Suprapubic skin (tissue), 4 donors: ENCODE measurements at regions not wholly inside any gene's neighbourhood (a gene's known extent, or its start where the extent isn't known, plus 50 kb on each side); places are given as distances from the start of the nearest gene placed in this dataset.

ENCODE experiments used
- DNase-seq, 2 donors: peaks; one replicate each; pipeline ENCODE4 v3.0.0-alpha.2; 2019; ENCODE audit warnings: low spot score in 2 of 2
- H3K27ac ChIP-seq: fragments of 200-600 bp; sonication (generic); one replicate; pipeline ENCODE4 v1.5.1; 2019
- H3K27me3 ChIP-seq: fragments of 200-600 bp; sonication (generic); one replicate; pipeline ENCODE4 v1.5.1; 2019
- H3K36me3 ChIP-seq: fragments of 200-600 bp; sonication (generic); one replicate; pipeline ENCODE4 v1.5.1; 2019
- H3K4me1 ChIP-seq: fragments of 200-600 bp; sonication (generic); one replicate; pipeline ENCODE4 v1.5.1; 2019
- H3K4me3 ChIP-seq: fragments of 200-600 bp; sonication (generic); one replicate; pipeline ENCODE4 v1.5.1; 2019; ENCODE audit warnings: mild to moderate bottlenecking
- H3K9me3 ChIP-seq: fragments of 200-600 bp; sonication (generic); one replicate; pipeline ENCODE4 v1.5.1; 2019
- EP300 ChIP-seq: sonication (generic); formaldehyde crosslinking; IDR thresholded peaks from one replicate; pipeline ENCODE4 v1.6.1; 2017; ENCODE audit warnings: antibody characterized with exemption
- POLR2A ChIP-seq, 2 donors: fragments of 450-650 bp; IDR thresholded peaks; one replicate each; pipeline ENCODE4 v1.6.1; 2017; ENCODE audit warnings: antibody characterized with exemption in 2 of 2, mild to moderate bottlenecking in 2 of 2, moderate library complexity in 2 of 2
- POLR2AphosphoS5 ChIP-seq, 3 donors: sonication (generic); formaldehyde crosslinking; IDR thresholded peaks; one replicate each; pipeline ENCODE4 v1.6.1; 2017; ENCODE audit warnings: antibody characterized with exemption in 3 of 3
- WGBS: methylation state at CpG from one replicate; pipeline ENCODE4 v1.1.5; 2018; 5-methylcytosine and 5-hydroxymethylcytosine counted together
- TF ChIP-seq, protein P1 (sequence below), 2 donors: fragments of 200-600 bp in 1 of 2; fragments of 450-650 bp in 1 of 2; sonication (generic) in 1 of 2; IDR thresholded peaks; one replicate each; pipeline ENCODE4 v1.5.1; 2016 to 2019; ENCODE audit warnings: antibody characterized with exemption in 2 of 2, mild to moderate bottlenecking in 1 of 2, moderate library complexity in 1 of 2

DNA sequence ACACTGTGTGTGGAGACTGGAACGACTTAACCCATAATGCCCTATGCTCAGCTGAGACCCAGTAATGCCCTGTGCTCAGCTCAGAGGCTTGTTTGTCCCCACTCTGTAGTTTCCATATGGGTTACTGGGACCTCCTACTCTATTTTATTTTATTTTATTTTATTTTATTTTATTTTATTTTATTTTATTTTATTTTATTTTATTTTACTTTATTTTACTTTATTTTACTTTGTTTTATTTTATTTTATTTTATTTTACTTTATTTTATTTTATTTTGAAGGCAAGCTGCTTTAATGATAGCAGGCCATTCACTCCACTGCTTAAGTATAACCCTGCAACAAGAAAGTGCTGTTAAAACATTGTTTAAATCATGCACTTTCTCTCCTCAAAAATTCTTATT lies 603.4 kb upstream of the JAG1 start:
- H3K4me1 ChIP-seq: peaks cover 15% of the 10 kb centered on the region

GRCh38 chr20:11277858-11278257 lies 604.1 kb upstream of the JAG1 start:
- 83% methylated on average over 4 of the region's 4 CpGs for WGBS
- Histone ChIP-seq H3K36me3 (no peaks in the 10 kb centered on the region), H3K9me3 (no peaks in the 10 kb centered on the region), H3K4me1 (peaks cover 15% of the 10 kb centered on the region), H3K27ac (no peak overlapping the region), H3K27me3 (no peaks in the 10 kb centered on the region), H3K4me3 (no peak overlapping the region)
- TF ChIP-seq, protein P1, sequence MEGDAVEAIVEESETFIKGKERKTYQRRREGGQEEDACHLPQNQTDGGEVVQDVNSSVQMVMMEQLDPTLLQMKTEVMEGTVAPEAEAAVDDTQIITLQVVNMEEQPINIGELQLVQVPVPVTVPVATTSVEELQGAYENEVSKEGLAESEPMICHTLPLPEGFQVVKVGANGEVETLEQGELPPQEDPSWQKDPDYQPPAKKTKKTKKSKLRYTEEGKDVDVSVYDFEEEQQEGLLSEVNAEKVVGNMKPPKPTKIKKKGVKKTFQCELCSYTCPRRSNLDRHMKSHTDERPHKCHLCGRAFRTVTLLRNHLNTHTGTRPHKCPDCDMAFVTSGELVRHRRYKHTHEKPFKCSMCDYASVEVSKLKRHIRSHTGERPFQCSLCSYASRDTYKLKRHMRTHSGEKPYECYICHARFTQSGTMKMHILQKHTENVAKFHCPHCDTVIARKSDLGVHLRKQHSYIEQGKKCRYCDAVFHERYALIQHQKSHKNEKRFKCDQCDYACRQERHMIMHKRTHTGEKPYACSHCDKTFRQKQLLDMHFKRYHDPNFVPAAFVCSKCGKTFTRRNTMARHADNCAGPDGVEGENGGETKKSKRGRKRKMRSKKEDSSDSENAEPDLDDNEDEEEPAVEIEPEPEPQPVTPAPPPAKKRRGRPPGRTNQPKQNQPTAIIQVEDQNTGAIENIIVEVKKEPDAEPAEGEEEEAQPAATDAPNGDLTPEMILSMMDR (IDR thresholded peaks at IDR 0.05): no peak
- TF ChIP-seq EP300: no peak
- DNase-seq: no peak

More for the DNA sequence above, 603.4 kb upstream of the JAG1 start:
- Histone ChIP-seq H3K9me3 (no peaks in the 10 kb centered on the region), H3K4me3 (no peak overlapping the region), H3K36me3 (no peaks in the 10 kb centered on the region), H3K27ac (no peak overlapping the region), H3K27me3 (no peaks in the 10 kb centered on the region)
- WGBS: 64% methylated on average over 1 of the region's 1 CpG
- no peak for DNase-seq
- TF ChIP-seq POLR2AphosphoS5 (IDR thresholded peaks at IDR 0.05) (no peak), POLR2A (IDR thresholded peaks at IDR 0.05) (no peak), EP300 (no peak)
- TF ChIP-seq, protein P1 (IDR thresholded peaks at IDR 0.05): no peak

DNA sequence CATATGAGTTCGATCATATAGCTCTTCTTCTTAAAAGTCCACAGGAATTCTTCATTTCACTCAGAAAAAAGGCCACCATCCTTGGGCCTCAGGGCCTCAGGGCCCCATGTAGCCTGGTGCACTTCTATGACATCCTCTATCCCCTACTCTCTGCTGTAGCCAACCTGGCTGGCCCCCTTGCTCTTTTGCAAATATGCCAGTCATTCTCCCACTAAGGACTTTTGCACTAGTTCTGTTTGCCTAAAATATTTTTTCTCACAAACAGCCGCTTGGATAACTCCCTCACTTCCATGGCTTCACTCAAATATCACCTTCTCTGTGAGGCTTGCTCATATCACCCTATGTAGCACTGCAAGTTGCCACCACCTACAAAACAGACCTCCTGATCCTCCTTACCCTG lies 604.7 kb upstream of the JAG1 start:
- peaks cover 10% of the 10 kb centered on the region for H3K4me1 ChIP-seq
- no peak overlapping the region for H3K4me3 ChIP-seq
- H3K36me3 ChIP-seq: no peaks in the 10 kb centered on the region
- no peak for TF ChIP-seq POLR2A (IDR thresholded peaks at IDR 0.05)
- TF ChIP-seq, protein P1 (IDR thresholded peaks at IDR 0.05): no peak
- TF ChIP-seq POLR2AphosphoS5 (IDR thresholded peaks at IDR 0.05): no peak
- no peak for TF ChIP-seq EP300
- no peak for DNase-seq
- H3K27ac ChIP-seq: no peak overlapping the region
- no peaks in the 10 kb centered on the region for H3K27me3 ChIP-seq
- no peaks in the 10 kb centered on the region for H3K9me3 ChIP-seq
- 94% methylated on average over 2 of the region's 2 CpGs for WGBS

GRCh38 chr20:11281240-11281639 lies 607.4 kb upstream of the JAG1 start:
- no peak overlapping the region for H3K4me3 ChIP-seq
- no peaks in the 10 kb centered on the region for H3K9me3 ChIP-seq
- 92% methylated on average over 3 of the region's 3 CpGs for WGBS
- TF ChIP-seq POLR2A (IDR thresholded peaks at IDR 0.05) (no peak), POLR2AphosphoS5 (IDR thresholded peaks at IDR 0.05) (no peak), EP300 (no peak)
- TF ChIP-seq, protein P1 (IDR thresholded peaks at IDR 0.05): no peak
- DNase-seq: no peak
- H3K4me1 ChIP-seq: no peaks in the 10 kb centered on the region
- H3K27me3 ChIP-seq: no peaks in the 10 kb centered on the region
- no peaks in the 10 kb centered on the region for H3K36me3 ChIP-seq
- H3K27ac ChIP-seq: no peak overlapping the region

DNA sequence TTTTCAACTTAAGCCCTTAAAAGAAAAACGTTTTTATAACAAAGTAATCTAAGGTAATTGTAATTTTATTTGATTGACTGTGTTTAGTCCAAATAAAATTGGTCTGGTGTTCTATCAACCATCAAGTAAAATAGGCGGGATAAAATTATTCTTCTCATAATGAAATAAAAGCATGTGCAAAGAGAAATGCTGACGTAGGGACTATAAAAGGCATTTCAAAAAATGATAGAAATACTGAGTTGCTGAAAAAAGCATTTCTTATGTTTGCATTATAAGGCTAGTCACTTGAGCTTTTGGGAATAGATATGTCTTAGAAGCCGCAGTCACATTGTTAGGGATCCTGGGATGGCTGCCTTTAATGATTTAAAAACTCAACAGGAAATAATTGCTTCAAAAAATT lies 608.0 kb upstream of the JAG1 start:
- Histone ChIP-seq H3K27ac (no peak overlapping the region), H3K36me3 (no peaks in the 10 kb centered on the region), H3K4me1 (no peaks in the 10 kb centered on the region), H3K9me3 (no peaks in the 10 kb centered on the region), H3K4me3 (no peak overlapping the region), H3K27me3 (no peaks in the 10 kb centered on the region)
- no peak for DNase-seq
- 78% methylated on average over 4 of the region's 4 CpGs for WGBS
- TF ChIP-seq, protein P1 (IDR thresholded peaks at IDR 0.05): no peak
- no peak for TF ChIP-seq POLR2AphosphoS5 (IDR thresholded peaks at IDR 0.05)
- TF ChIP-seq EP300: no peak
